ENCODE measurements at regions not wholly inside any gene's neighbourhood (a gene's known extent, or its start where the extent isn't known, plus 50 kb on each side); places are given as distances from the start of the nearest gene placed in this dataset.
A peak's percentile ranks its signal among the peaks of the same experiment; 100 is the strongest.

DNA sequence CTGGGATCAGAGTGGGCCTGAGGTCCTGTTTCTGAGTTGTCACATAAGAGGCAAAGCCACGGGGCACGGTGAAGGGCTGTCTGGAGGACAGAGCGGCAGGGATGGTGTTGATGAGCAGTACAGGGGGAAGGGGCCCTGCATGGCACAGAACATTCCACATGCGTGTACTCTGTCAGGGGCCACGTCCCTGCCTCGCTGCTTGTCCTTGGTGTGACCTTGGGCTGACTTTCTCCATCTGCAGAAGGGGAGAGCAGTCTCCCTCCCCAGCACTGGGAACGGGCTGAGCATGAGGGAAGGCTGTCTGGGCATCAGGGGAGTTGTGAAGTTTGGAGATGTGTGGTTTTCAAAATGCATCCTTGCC lies 71.5 kb upstream of the GSE1 start:
- DNase-seq (ENCODE audit: low spot score), result no peak

DNA sequence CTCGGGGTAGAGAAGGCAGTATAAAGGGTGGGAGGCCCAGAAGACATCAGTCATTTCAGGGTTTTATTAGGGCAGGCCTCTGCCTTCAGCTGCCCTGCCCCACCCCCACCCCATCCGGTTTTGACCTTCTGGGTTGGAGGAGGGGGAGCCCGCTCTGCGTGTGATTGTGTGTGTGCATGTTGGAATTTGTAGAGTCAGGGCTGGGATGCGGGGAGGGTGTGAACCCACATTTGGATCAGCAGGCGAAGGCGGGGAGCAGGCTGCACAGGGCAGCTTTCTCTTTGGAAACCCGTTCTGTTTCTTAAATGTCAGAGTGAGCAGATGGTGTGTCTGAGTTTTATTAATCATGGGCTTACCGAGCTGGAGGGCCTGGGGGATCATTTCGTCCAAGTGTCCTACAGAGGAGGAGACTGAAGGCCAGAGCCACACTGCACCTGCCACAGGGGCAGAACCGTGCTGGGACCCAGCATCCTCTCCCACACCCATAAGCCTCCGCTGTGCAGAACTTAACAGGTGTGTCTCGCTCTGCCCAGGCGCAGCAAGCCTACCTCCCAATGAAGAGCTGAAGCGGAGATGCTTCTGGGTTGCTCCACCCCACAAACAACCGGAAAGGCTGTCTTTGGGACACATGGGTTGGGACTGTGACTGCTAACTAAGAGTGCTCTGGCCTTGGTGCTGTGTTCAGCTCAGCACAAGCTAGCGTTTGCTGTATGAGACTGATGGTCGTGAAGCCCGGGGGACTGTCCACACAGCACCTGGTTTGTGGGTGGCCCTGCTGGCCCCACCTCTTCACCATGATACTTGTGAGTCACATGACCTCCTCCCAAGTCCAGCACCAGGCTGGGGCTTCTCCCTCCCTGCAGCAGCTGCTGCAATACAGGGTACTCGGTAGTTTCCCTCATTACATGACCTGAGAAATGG lies 70.9 kb upstream of the GSE1 start:
- no peak for DNase-seq (ENCODE audit: low spot score)

- DNase-seq (ENCODE audit: low spot score), result no peak
Measured at GRCh38 chr16:85543536-85543935, 69.6 kb upstream of the GSE1 start.

DNA sequence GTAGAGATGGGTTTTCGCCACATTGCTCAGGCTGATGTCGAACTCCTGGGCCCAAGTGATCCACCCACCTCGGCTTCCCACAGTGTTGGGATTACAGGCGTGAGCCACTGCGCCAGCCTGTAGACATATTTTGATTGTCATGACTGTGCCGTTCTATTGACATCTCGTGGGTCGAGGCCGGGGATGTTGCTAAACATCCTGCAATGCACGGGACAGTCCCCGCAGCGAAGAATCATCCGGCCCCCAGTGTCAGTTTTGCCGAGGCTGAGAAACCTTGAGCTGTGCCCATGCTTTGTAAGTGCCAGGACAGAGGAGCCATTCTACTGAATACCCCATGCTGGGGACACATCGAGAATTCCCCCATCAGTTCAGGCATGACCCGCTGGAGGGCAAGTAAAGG lies 69.1 kb upstream of the GSE1 start:
- DNase-seq (ENCODE audit: low spot score), result no peak

- DNase-seq (ENCODE audit: low spot score), result no peak
Measured at GRCh38 chr16:85544668-85545067, 68.5 kb upstream of the GSE1 start.

DNA sequence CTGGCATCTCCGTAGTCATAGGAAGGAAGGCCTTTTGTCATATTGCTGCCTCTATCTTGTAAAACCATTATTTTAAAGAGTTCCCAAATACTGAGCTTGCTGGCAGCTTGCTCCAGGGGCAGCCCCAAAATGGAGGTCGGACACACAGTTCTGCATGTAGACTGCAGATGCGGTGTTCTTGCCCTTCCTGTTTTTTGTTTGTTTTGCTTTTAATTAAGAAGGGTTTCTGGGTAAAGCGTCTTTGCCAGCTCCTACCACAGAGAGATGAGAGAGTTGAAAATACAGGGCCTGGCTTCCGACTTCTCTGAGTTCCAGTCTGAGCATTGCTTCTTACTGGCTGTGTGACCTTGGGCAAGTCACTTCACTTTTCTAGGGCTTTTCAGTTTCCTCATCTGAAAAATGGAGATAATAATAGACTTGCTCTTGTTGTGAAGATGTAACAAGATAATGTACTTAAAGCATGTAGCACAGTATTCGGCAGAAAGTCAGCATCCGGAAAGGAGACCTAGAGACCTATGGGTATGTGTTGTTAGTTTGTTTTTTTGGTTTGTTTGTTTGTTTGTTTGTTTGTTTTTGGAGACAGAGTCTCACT lies 67.8 kb upstream of the GSE1 start:
- no peak for DNase-seq (ENCODE audit: low spot score)

DNA sequence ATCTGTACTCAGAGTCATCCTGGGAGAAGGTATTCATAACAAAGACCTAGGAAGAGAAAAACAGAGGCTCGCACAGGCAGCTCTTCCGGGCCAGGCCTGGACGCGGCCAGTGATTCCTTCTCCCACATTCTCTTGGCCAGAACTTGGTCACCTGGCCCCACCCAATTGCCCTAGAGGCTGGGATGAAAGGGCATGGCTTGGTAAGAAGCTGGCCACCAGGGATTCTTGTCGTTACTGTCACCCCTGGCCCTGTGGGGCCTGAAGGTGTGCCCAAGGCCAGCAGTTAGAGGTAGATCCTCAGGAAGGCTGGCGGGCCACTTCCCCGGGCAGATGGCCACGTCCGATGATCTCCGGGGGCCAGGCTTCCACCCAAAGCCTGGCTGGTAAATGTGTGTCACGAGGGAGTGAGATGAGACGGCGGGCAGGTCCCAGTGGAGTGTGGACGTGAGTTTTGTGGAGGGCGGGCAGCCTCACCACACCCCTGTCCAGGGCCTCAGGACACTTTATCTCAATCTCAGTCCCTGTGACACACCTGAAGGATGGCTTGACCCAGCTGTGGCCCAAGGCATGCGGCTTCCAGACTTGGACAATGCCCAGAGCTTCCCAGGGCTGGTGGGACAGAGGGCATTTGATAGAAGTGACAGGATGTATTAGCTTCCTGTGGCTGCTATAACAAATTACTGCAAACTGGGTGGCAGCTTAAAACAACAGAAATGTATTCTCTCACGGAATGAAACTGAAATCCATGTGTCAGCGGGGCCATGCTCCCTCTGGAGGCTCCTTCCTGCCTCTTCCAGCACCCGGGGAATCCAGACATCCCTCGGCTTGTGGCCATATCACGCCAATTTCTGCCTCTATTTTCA lies 66.3 kb upstream of the GSE1 start:
- no peak for DNase-seq (ENCODE audit: low spot score)

DNA sequence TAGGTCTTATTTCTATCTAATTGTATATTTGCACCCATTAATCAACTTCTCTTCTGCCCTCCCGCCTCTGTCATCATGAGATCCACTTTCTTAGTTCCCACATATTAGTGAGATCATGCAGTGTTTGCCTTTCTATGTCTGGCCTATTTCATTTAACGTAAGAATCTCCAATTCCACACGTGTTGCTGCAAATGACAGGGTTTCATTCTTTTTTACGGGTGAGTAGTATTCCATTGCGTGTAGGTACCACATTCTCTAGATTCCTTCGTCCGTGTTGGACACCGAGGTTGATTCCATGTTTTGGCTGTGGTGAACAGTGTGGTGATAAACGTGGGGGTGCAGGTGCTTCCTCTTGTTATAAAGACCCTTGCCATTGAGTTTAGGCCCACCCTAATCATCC lies 64.7 kb upstream of the GSE1 start:
- DNase-seq (ENCODE audit: low spot score), result no peak

GRCh38 chr16:85549766-85550421 lies 63.2 kb upstream of the GSE1 start:
- no peak for DNase-seq (ENCODE audit: low spot score)

DNA sequence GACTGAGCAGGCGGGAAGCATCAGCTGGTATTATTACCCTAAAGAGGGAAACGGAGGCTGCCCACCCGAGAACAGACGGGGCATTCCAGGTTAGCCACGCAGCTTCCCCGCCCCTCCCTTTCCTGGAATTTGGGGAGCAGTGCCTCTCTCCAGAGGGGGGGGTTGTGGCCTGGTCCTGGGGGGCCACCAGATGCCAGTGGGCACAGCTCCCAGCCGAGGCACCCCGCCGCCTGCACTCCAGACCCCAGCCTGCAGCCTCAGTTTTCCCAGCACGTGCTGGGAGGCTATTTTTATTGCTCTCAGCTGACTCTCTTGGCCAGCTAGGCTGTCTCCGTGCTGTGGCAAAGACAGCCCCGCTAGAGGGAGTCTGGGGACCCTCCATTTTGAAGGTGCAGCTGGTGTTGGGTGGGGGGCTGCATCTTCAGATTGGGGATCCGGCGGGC lies 62.7 kb upstream of the GSE1 start:
- no peak for DNase-seq (ENCODE audit: low spot score)

- no peak for DNase-seq (ENCODE audit: low spot score)
Measured at GRCh38 chr16:85550953-85551924, 61.9 kb upstream of the GSE1 start.

GRCh38 chr16:85552980-85553435 lies 60.1 kb upstream of the GSE1 start:
- DNase-seq (ENCODE audit: low spot score), result no peak

DNA sequence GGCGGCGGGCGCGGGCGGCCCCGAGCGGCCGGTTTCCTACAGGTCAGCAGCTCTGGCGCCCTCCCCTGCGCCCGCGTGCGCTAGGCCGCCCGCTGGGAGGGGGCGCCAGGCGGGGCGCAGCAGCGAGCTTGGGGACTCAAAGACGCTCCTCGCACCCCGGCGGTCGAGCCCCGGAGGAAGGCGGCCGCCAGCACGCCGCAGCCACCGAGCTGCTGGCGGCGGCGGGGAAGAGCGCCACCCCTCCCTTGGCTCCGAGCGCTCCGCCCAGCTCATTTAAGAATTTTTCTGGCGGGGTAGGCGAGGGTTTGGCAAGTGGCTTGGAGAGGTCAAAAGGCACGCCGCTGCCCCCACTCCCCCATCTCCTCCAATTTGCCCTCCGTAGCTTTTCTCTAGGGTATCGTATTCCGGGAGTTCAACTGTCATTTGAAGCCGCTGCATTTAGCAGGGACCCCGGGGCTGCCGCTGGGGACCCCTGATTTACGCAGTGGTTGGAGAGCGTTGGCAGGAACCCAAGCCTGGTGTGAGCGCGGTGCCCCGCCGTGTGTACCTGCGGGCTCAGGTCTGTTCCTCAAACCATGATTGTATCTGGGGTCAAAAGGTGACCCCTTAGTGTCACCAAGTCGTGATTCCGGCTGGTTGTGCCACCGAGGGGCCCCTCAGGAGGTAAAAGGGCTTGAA lies 59.5 kb upstream of the GSE1 start:
- peak; percentile 39 for DNase-seq (ENCODE audit: low spot score)

GRCh38 chr16:85554114-85554888 lies 58.8 kb upstream of the GSE1 start:
- peak; percentile 83 for DNase-seq (ENCODE audit: low spot score)

DNA sequence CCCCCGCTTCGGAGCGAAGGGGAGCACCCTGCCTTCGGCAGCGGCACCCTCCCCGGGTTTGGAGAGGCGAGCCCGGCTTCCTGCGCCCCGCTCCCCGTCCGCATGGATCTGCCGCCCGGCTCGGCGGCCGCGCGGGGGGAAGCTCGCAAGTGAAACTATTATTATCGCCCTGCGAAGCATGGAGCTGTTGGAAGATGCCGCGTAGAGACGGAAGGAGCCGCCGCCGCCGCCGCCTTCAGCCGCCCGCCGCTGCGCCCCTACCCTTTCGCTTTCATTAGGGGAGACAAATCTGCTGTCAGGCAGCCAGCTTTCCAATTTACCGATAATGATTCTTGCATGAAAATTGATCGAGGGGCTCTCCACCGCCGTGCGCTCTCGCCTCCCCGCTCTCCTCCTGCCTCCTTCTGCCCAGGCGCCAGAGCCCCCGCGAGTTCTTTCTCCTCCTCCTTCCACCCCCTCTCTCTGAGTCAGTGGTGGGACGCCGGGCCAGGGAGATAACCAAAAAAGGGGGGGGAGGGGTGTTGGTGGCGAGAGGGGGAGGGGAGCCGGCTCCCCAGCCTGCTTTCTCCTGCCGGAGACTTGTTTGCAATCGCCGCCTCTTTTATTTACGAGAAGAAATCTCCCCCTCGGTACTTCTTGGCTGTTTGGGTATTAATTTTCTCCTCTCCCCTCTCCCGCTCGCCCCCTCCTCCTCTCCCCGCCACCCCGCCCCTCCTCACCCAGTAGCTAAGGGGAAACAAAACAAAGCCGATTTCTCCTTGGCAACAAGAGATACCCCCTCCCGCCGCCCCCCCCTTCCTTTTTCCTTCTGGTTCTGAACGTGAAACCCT lies 58.0 kb upstream of the GSE1 start:
- DNase-seq (ENCODE audit: low spot score), result peak; percentile 74

GRCh38 chr16:85555719-85556455 lies 57.2 kb upstream of the GSE1 start:
- no peak for DNase-seq (ENCODE audit: low spot score)

- peak; percentile 57 for DNase-seq (ENCODE audit: low spot score)
Measured at GRCh38 chr16:85556456-85557082, 56.6 kb upstream of the GSE1 start.
